ENCODE measurements at regions not wholly inside any gene's neighbourhood (a gene's known extent, or its start where the extent isn't known, plus 50 kb on each side); places are given as distances from the start of the nearest gene placed in this dataset.

DNA sequence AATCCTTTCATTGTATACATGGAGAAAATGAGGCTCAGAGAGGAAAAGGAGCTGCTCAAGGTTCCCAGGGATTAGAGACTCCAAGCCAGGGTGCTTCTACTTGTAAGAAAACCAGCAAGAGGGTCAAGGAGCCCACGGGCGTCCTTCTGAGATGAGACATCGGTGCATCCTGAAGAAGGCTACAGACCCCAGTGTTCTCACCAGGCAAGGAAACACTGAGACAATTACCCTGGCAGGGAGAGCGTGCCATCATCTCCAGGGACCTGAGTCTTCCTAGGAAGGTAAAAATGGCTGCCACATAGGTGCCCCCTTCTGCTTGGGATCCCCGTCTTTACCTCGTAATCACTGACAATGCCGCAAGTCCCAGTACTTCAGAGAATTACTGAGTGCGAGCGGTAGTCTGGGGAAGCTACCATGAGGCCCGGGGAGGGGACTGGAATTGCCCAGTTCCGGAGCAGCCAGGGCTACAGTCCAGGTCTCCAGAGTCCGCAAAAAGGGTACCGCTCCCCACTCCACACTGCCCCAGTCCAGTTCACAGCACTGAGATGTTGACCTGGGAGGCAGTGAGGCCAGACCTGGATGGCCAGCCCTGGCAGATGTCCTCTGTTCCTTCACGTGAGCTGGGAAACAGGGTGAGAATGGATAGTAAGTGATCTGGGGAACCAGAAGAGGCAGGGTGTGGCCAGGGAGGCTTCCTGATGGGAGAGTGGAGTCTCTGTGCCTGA, 164.7 kb upstream of the SMAD3 start:
- Mint-ChIP-seq H3K4me3 (ENCODE audit: low read depth) (no peak overlapping the region), H3K27me3 (no peaks in the 10 kb centered on the region), H3K27ac (no peak overlapping the region), H3K36me3 (ENCODE audit: insufficient read depth) (no peaks in the 10 kb centered on the region), H3K9me3 (ENCODE audit: low read depth) (no peaks in the 10 kb centered on the region), H3K4me1 (ENCODE audit: low read depth) (peaks cover 7% of the 10 kb centered on the region)
- no peak for DNase-seq (ENCODE audit: low spot score, unreplicated experiment)
- TF ChIP-seq, protein P1, sequence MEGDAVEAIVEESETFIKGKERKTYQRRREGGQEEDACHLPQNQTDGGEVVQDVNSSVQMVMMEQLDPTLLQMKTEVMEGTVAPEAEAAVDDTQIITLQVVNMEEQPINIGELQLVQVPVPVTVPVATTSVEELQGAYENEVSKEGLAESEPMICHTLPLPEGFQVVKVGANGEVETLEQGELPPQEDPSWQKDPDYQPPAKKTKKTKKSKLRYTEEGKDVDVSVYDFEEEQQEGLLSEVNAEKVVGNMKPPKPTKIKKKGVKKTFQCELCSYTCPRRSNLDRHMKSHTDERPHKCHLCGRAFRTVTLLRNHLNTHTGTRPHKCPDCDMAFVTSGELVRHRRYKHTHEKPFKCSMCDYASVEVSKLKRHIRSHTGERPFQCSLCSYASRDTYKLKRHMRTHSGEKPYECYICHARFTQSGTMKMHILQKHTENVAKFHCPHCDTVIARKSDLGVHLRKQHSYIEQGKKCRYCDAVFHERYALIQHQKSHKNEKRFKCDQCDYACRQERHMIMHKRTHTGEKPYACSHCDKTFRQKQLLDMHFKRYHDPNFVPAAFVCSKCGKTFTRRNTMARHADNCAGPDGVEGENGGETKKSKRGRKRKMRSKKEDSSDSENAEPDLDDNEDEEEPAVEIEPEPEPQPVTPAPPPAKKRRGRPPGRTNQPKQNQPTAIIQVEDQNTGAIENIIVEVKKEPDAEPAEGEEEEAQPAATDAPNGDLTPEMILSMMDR (IDR thresholded peaks at IDR 0.05; ENCODE audit: unreplicated experiment): no peak

DNA sequence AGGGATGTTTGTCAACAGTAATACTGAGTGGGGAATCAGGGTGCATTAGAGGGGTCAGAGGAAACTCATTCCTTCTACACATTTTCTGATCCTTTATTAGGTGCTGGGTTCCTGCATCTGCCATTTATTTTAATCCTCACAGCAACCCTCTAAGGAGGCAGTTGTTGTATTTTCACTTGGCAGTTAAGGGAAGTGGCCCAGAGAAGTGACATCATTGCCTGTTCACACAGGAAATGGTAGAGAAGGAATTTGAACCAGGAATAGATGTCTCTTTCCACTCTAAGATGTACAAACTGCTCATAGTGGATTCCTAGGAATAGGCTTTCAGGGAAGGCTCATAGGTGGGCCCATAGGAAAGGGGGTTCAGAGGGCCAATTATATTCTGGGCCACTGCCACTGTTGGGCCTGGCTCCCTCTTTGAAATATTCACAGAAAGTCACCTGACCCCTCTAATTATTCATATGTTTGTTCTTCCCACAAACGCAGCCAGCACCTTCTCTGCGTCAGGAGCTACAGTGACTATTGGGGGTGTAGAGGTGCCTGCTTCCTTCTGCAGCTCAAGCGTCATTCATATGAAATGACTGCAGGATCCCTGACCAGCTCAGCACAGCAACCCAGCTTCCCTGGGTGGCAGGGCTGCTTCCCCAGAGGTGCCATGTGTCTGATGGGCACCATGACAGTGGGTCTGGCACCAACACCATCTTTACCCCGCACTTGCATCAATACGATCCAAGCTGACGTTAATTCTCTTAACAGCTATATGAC, 163.9 kb upstream of the SMAD3 start:
- Mint-ChIP-seq H3K27me3 (peaks cover 1% of the 10 kb centered on the region), H3K4me1 (ENCODE audit: low read depth) (peaks cover 4% of the 10 kb centered on the region), H3K9me3 (ENCODE audit: low read depth) (peaks cover 2% of the 10 kb centered on the region), H3K36me3 (ENCODE audit: insufficient read depth) (no peaks in the 10 kb centered on the region), H3K27ac (no peak overlapping the region), H3K4me3 (ENCODE audit: low read depth) (no peak overlapping the region)
- DNase-seq (ENCODE audit: low spot score, unreplicated experiment): no peak
- TF ChIP-seq, protein P1 (IDR thresholded peaks at IDR 0.05; ENCODE audit: unreplicated experiment): no peak

DNA sequence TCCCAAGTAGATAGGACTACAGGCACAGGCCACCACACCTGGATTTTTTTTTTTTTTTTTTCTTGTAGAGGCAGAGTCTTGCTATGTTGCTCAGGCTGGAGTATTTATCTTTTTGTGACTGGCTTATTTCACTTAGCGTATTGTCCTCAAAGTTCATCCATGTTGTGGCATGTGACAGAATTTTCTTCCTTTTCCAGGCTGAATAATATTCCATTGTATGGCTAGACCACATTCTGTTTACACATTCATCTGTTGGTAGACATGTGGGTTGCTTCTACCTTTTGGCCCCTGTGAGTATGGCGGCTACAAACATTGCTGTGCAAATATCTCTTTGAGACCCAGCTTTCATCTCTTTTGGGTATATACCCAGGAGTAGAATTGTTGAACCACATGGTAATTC, 160.2 kb upstream of the SMAD3 start:
- H3K27me3 Mint-ChIP-seq: peaks cover 3% of the 10 kb centered on the region
- H3K4me1 Mint-ChIP-seq (ENCODE audit: low read depth): no peaks in the 10 kb centered on the region
- no peak for DNase-seq (ENCODE audit: low spot score, unreplicated experiment)
- TF ChIP-seq, protein P1 (IDR thresholded peaks at IDR 0.05; ENCODE audit: unreplicated experiment): no peak
- H3K4me3 Mint-ChIP-seq (ENCODE audit: low read depth): no peak overlapping the region
- peaks cover 3% of the 10 kb centered on the region for H3K9me3 Mint-ChIP-seq (ENCODE audit: low read depth)
- H3K36me3 Mint-ChIP-seq (ENCODE audit: insufficient read depth): no peaks in the 10 kb centered on the region
- H3K27ac Mint-ChIP-seq: no peak overlapping the region

DNA sequence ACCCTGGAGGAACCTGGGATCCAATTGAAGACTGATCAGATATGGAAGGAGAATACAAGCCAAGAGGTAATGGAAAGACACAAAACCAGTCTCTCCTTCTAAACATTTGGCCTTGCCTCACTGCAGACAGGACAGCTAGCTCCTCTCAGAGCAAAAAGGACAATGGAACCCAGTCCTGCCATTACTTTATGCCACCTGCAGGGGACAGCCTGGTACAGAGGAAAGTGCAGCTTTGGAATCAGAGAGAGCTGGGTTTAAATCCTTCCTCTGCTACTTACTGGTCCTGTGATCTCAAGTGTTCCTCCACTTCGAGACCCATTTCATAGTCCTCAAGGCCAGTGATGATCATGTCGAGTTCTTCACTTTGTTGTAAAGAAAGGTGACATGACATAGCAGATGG, 159.4 kb upstream of the SMAD3 start:
- no peaks in the 10 kb centered on the region for H3K36me3 Mint-ChIP-seq (ENCODE audit: insufficient read depth)
- H3K9me3 Mint-ChIP-seq (ENCODE audit: low read depth): peaks cover 3% of the 10 kb centered on the region
- TF ChIP-seq, protein P1 (IDR thresholded peaks at IDR 0.05; ENCODE audit: unreplicated experiment): no peak
- no peak overlapping the region for H3K4me3 Mint-ChIP-seq (ENCODE audit: low read depth)
- no peaks in the 10 kb centered on the region for H3K4me1 Mint-ChIP-seq (ENCODE audit: low read depth)
- peaks cover 3% of the 10 kb centered on the region for H3K27me3 Mint-ChIP-seq
- DNase-seq (ENCODE audit: low spot score, unreplicated experiment): no peak
- H3K27ac Mint-ChIP-seq: no peak overlapping the region

DNA sequence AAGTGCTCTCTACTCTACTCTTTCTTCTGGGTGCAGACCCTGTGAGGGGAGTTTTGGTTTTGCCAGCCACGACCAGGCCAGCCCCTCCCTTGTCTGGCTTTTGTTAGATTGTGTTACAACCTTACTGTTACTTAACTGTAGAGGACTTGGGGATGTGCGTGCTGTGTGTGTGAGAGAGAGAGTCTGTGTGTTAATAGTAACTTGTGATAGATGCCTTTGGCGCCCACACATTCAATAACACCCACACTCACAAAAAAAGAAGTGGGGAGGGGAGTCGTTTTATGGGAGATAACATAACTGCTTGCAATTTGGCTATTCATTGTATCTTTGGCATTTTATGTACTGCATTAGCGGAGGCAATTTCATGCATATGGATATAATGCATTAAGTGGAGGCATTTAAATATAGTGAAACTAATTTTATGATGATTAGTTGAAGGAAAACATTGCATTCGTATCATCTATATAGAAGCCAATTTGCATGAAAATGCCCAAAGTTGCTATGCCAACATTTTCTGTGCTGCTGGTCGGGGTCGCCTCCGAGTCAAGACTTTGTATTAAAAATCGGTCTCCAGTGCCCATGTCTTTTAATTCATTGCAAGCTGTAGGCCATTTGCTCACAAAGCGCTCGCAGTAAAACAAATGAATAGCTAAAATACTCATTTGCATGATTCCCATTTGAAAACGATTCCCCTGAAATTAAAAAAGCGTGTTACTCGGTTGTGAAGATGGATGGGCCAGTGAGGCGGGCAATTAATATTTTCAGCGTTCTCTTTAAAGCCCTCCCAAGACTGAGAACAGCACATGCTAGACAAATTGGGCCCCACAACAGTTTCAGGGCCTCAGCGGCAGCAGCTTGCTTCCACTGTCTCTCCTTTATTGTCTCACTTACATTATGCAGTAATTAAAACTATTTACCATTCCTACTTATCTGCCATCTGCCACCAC, 158.5 kb upstream of the SMAD3 start:
- H3K4me3 Mint-ChIP-seq (ENCODE audit: low read depth): no peak overlapping the region
- peaks cover 6% of the 10 kb centered on the region for H3K27me3 Mint-ChIP-seq
- TF ChIP-seq, protein P1 (IDR thresholded peaks at IDR 0.05; ENCODE audit: unreplicated experiment): no peak
- no peaks in the 10 kb centered on the region for H3K36me3 Mint-ChIP-seq (ENCODE audit: insufficient read depth)
- no peaks in the 10 kb centered on the region for H3K4me1 Mint-ChIP-seq (ENCODE audit: low read depth)
- no peak for DNase-seq (ENCODE audit: low spot score, unreplicated experiment)
- peaks cover 3% of the 10 kb centered on the region for H3K9me3 Mint-ChIP-seq (ENCODE audit: low read depth)
- H3K27ac Mint-ChIP-seq: no peak overlapping the region

All from progenitor cell of endocrine pancreas (in vitro differentiated cells).